ENCODE measurements at regions not wholly inside any gene's neighbourhood (a gene's known extent, or its start where the extent isn't known, plus 50 kb on each side); places are given as distances from the start of the nearest gene placed in this dataset.

GRCh38 chr18:51525453-51526225, 328.2 kb upstream of the MEX3C start:
- Histone ChIP-seq H3K27ac (no peak overlapping the region), H3K36me3 (no peaks in the 10 kb centered on the region)

DNA sequence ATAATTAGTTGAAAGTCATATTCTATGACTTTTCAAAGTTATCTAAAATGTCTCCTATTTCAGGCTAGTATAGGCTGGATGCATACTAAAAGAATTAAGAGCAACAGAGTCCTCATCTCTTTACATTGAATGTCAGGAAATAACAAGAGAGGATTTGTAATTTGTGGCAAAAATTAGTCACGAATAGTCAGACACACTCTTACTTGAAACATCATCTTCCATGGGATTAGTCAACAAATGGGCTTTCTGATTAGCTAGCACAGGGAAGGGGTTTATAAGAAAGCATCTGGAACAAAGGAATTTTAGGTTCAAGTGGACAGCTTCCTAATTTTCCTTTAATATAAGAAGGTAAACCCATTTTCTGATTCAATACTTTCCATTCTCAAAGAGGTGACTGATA, 330.3 kb upstream of the MEX3C start:
- Histone ChIP-seq H3K9me3 (no peaks in the 10 kb centered on the region), H3K4me3 (no peak overlapping the region), H3K36me3 (no peaks in the 10 kb centered on the region), H3K4me1 (no peaks in the 10 kb centered on the region), H3K27ac (no peak overlapping the region), H3K27me3 (no peaks in the 10 kb centered on the region)
- no peak for TF ChIP-seq CTCF (IDR thresholded peaks at IDR 0.05)
- no peak for DNase-seq (ENCODE audit: low spot score)

More at GRCh38 chr18:51525453-51526225, 328.2 kb upstream of the MEX3C start:
- Histone ChIP-seq H3K9me3 (no peaks in the 10 kb centered on the region), H3K4me1 (no peaks in the 10 kb centered on the region), H3K4me3 (no peak overlapping the region), H3K27me3 (no peaks in the 10 kb centered on the region)
- no peak for DNase-seq (ENCODE audit: low spot score)
- no peak for TF ChIP-seq CTCF (IDR thresholded peaks at IDR 0.05)

DNA sequence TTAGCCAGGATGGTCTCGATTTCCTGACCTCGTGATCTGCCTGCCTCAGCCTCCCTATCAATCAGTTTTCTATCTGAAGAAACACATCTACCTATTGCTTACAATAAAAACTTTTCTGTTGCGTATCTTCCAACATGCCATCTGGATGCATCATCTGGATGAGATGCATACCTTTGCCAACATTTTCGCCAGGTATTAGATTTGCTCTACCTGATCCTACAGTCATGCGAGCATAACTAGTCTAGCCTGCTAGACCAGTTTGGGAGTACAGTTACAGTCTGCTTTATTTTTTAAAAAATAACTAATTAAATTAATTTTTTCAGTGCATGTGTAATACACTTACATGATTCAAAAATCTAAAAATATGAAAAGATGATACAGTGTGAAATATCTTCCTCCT, 334.0 kb upstream of the MEX3C start:
- no peaks in the 10 kb centered on the region for H3K4me1 ChIP-seq
- DNase-seq (ENCODE audit: low spot score), result no peak
- TF ChIP-seq CTCF (IDR thresholded peaks at IDR 0.05), result no peak
- H3K27ac ChIP-seq, result no peak overlapping the region
- H3K9me3 ChIP-seq, result no peaks in the 10 kb centered on the region
- no peak overlapping the region for H3K4me3 ChIP-seq
- no peaks in the 10 kb centered on the region for H3K36me3 ChIP-seq
- H3K27me3 ChIP-seq, result no peaks in the 10 kb centered on the region

DNA sequence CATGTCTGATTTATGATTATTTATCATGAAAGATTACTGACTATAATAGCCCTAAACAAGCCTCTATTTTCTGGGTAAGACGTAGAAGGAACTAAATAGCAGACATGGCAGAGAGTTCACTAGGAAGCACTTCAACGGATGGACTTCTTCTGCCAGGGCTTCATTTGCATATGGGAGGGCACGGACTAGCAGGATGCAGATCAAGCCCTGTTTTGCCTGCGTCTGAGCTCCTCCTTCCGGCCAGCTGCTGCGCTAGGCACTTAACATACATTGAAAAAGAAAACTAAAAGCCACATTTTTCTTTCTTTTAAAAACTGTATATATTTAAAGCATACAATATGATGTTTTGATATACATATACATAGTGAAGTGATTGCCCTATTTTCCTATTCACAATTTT, 340.0 kb upstream of the MEX3C start:
- peak in 1 of 2 donors; percentile 50 for TF ChIP-seq CTCF (IDR thresholded peaks at IDR 0.05)
- Histone ChIP-seq H3K9me3 (no peaks in the 10 kb centered on the region), H3K36me3 (no peaks in the 10 kb centered on the region), H3K27ac (no peak overlapping the region), H3K27me3 (no peaks in the 10 kb centered on the region), H3K4me1 (no peaks in the 10 kb centered on the region), H3K4me3 (no peak overlapping the region)
- DNase-seq (ENCODE audit: low spot score), result no peak

GRCh38 chr18:51540562-51540961, 343.1 kb upstream of the MEX3C start:
- Histone ChIP-seq H3K9me3 (no peaks in the 10 kb centered on the region), H3K27me3 (no peaks in the 10 kb centered on the region), H3K27ac (no peak overlapping the region), H3K4me1 (no peaks in the 10 kb centered on the region), H3K4me3 (no peak overlapping the region), H3K36me3 (no peaks in the 10 kb centered on the region)
- no peak for TF ChIP-seq CTCF (IDR thresholded peaks at IDR 0.05)
- DNase-seq (ENCODE audit: low spot score), result no peak

GRCh38 chr18:51541230-51541629, 343.7 kb upstream of the MEX3C start:
- H3K27ac ChIP-seq, result no peak overlapping the region
- no peak for TF ChIP-seq CTCF (IDR thresholded peaks at IDR 0.05)
- no peak for DNase-seq (ENCODE audit: low spot score)
- H3K27me3 ChIP-seq, result no peaks in the 10 kb centered on the region
- H3K36me3 ChIP-seq, result no peaks in the 10 kb centered on the region
- no peak overlapping the region for H3K4me3 ChIP-seq
- no peaks in the 10 kb centered on the region for H3K9me3 ChIP-seq
- no peaks in the 10 kb centered on the region for H3K4me1 ChIP-seq
